Erythroblast (primary cell): ENCODE measurements at regions not wholly inside any gene's neighbourhood (a gene's known extent, or its start where the extent isn't known, plus 50 kb on each side); places are given as distances from the start of the nearest gene placed in this dataset.
"Not testable (repeated sequence)": the region's sequence is repeated elsewhere in the genome, so short reads cannot be mapped to it uniquely, and the experiment has no call there.

Source experiments
- DNase-seq, 2 experiments: peaks; one replicate each; lab custom pipeline; 2025; lab: John Stamatoyannopoulos, UW
- GATA1 ChIP-seq: IDR thresholded peaks from 2 replicates; pipeline ENCODE4 v1.6.1; 2011; ENCODE audit warnings: low read depth, mild to moderate bottlenecking, control low read depth, low read length, moderate library complexity
- POLR2A ChIP-seq: IDR thresholded peaks from 2 replicates; pipeline ENCODE4 v1.6.1; 2011; ENCODE audit warnings: mild to moderate bottlenecking, low read length

GRCh38 chr14:87397499-87397898, 595.5 kb downstream of the GALC start:
- DNase-seq: no peak
- TF ChIP-seq GATA1 (no peak), POLR2A (no peak)

DNA sequence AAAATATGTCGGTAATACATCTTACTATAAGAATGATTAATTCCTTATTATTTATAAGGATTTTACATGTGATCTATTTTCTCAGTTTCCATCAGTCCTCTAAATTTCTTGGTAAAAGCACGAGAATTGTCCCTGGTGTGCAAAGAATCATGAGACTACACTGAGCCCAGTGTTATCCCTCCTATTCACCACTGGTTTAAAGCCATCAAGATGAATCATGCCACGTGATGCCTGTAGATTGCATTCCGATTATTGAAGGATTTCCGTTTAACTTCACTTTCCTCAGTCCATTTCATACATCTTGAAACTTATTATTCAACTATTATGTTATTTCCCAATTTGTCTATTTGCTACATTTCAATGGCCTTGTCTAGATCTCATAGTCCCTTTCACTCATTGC, 601.9 kb downstream of the GALC start:
- no peak for TF ChIP-seq GATA1
- no peak for TF ChIP-seq POLR2A
- no peak for DNase-seq

- TF ChIP-seq GATA1 (no peak), POLR2A (no peak)
- DNase-seq: no peak
Measured at GRCh38 chr14:87388946-87389345, 604.0 kb downstream of the GALC start.

DNA sequence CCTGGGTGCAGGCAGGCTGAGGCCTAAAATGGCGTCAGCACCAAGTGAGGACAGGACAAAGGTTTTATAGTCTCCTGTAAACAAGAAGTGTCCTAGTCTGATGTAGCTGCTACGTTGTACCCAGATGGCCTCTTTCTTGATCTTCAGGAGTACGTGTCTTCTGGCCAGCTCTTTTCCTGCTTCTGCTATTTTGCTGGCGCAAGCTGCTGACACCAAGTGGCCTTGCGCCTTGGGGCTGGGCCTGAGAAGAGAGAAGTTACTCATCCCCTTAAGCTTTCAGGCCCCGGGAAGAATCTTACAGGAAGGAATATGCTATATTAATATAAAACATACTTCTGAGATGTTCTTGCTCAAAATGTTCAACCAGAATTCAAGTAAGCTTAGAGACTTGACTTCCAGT, 605.2 kb downstream of the GALC start:
- TF ChIP-seq POLR2A: no peak
- no peak for TF ChIP-seq GATA1
- no peak for DNase-seq

GRCh38 chr14:87386524-87386923, 606.5 kb downstream of the GALC start:
- TF ChIP-seq GATA1: no peak
- no peak for TF ChIP-seq POLR2A

GRCh38 chr14:87380054-87380453, 612.9 kb downstream of the GALC start:
- no peak for TF ChIP-seq GATA1
- TF ChIP-seq POLR2A: no peak
- no peak for DNase-seq

More at GRCh38 chr14:87386524-87386923, 606.5 kb downstream of the GALC start:
- no peak for DNase-seq

GRCh38 chr14:87368751-87369150, 624.2 kb downstream of the GALC start:
- no peak for DNase-seq
- no peak for TF ChIP-seq GATA1
- TF ChIP-seq POLR2A: no peak

DNA sequence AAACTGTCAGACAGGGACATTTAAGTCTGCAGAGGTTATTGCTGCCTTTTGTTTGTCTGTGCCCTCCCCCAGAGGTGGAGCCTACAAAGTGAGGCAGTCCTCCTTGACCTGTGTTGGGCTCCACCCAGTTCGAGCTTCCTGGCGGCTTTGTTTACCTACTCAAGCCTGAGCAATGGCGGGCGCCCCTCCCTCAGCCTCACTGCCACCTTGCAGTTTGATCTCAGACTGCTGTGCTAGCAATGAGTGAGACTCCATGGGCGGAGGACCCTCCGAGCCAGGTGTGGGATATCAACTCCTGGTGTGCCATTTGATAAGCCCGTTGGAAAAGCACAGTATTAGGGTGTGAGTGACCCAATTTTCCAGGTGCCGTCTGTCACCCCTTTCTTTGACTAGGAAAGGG, 632.7 kb downstream of the GALC start:
- not testable (repeated sequence) for DNase-seq

- no peak for DNase-seq
- TF ChIP-seq POLR2A: no peak
- TF ChIP-seq GATA1: no peak
Measured at GRCh38 chr14:87351007-87351406, 642.0 kb downstream of the GALC start.

GRCh38 chr14:87349921-87350320, 643.1 kb downstream of the GALC start:
- no peak for TF ChIP-seq GATA1
- no peak for DNase-seq

GRCh38 chr14:87343652-87344051, 649.3 kb downstream of the GALC start:
- DNase-seq: no peak
- no peak for TF ChIP-seq GATA1
- no peak for TF ChIP-seq POLR2A

DNA sequence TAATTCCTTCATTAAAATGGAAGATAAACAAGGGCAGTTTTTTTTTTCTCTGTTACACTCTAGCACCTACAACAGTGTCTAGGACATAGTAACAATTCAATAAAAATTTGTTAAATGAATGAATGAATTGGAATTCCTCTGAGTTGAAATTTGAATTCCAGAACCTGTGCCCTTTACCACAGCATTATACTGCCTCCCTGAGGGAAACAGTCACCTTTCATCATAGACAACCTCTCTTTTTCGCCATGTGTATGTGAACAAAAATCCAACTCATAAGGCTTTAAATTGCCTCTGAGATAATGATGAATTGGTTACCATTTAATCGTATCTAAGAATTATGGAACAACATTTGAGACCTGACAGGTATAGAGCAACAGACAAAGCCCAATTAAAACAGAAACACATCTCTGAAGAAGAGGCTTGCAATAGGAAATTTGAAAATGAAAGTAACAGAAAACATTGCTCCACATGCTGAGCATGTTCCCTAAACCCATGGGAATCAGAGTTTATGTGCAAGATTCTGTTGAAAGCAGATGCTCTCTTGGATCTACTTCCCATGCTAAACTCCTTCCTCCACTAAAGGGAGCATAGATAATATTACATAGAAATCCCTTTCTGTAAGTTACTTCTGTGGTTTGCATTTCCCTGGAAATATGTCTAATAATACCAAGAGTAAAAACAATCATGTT, 657.8 kb downstream of the GALC start:
- no peak for TF ChIP-seq POLR2A
- no peak for TF ChIP-seq GATA1
- no peak for DNase-seq

- no peak for DNase-seq
- no peak for TF ChIP-seq POLR2A
- TF ChIP-seq GATA1: no peak
Measured at GRCh38 chr14:87331991-87332390, 661.0 kb downstream of the GALC start.

GRCh38 chr14:87325741-87326140, 667.2 kb downstream of the GALC start:
- no peak for TF ChIP-seq GATA1
- no peak for TF ChIP-seq POLR2A
- no peak for DNase-seq

GRCh38 chr14:87323191-87323590, 669.8 kb downstream of the GALC start:
- TF ChIP-seq GATA1: no peak
- no peak for TF ChIP-seq POLR2A

DNA sequence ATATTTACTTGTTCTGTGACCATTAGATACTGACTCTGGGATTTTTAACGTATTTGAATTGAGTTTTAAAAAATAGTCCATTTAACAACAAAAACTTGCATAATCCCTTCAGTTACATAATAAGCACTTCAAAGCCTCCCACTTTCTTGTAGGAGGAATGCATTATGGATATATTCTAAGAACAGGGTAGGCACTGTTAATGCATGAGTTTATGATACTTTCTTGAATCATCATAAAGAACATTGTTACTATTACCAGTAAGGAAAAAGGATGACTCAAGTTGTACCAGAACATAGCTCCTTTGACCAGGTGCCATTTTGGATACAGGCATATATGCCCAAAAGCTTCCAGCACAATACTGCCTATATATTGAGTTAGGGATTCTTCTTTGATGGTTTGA, 671.4 kb downstream of the GALC start:
- DNase-seq: no peak
- TF ChIP-seq GATA1 (no peak), POLR2A (no peak)

More at GRCh38 chr14:87323191-87323590, 669.8 kb downstream of the GALC start:
- DNase-seq: no peak
